ENCODE measurements at regions not wholly inside any gene's neighbourhood (a gene's known extent, or its start where the extent isn't known, plus 50 kb on each side); places are given as distances from the start of the nearest gene placed in this dataset.

GRCh38 chr3:23035927-23036640 is 167.0 kb upstream of the UBE2E2 start:
- Histone ChIP-seq H3K79me2 (ENCODE audit: insufficient read depth, low read length) (no peaks in the 10 kb centered on the region), H2AK5ac (ENCODE audit: insufficient read length, low read length) (no peak overlapping the region), H4K5ac (ENCODE audit: insufficient read length, low read depth, low read length) (no peak overlapping the region), H4K20me1 (ENCODE audit: control insufficient read depth, insufficient read depth, insufficient read length) (no peaks in the 10 kb centered on the region), H4K91ac (ENCODE audit: insufficient read length, low read depth, low read length) (no peak overlapping the region), H2BK120ac (ENCODE audit: low read depth, low read length, poor library complexity, severe bottlenecking) (no peak overlapping the region), H2BK15ac (ENCODE audit: low read depth, low read length) (no peak overlapping the region), H3K9me3 (ENCODE audit: control insufficient read depth, low read depth, low read length) (no peaks in the 10 kb centered on the region), H2BK5ac (ENCODE audit: insufficient read length, low read length) (no peak overlapping the region), H2BK20ac (ENCODE audit: low read depth, low read length, poor library complexity, severe bottlenecking) (no peak overlapping the region), H2BK12ac (ENCODE audit: insufficient read length, low read depth, low read length) (no peak overlapping the region), H3K23me2 (ENCODE audit: insufficient read length, low read depth, low read length, poor library complexity, severe bottlenecking) (no peaks in the 10 kb centered on the region), H4K8ac (replicated peaks; ENCODE audit: insufficient read length, low read depth, low read length) (no peak overlapping the region), H3K27ac (ENCODE audit: insufficient read length, low read depth, low read length) (no peak overlapping the region), H3K79me1 (ENCODE audit: insufficient read depth, low read depth, low read length, poor library complexity, severe bottlenecking) (no peaks in the 10 kb centered on the region), H3K23ac (ENCODE audit: insufficient read length, low read depth, low read length) (no peak overlapping the region), H2AFZ (ENCODE audit: low read length) (no peak overlapping the region), H3K4me1 (ENCODE audit: insufficient read depth, low read length) (no peaks in the 10 kb centered on the region; the same call in 1 of the 2 replicates), H3K14ac (ENCODE audit: insufficient read depth, low read length) (no peak overlapping the region), H3K4me2 (ENCODE audit: insufficient read depth, insufficient read length, low read length) (no peak overlapping the region), H3T11ph (ENCODE audit: low read length) (no peak overlapping the region), H3K18ac (ENCODE audit: insufficient read length, low read depth, low read length) (peak overlapping the region; percentile 51), H3K4ac (ENCODE audit: low read depth, low read length) (no peak overlapping the region), H3K56ac (ENCODE audit: insufficient read length, low read depth, low read length) (no peak overlapping the region), H3K9ac (ENCODE audit: extremely low read depth, insufficient read length, low read length) (no peak overlapping the region), H3K27me3 (ENCODE audit: insufficient read depth, low read length) (no peaks in the 10 kb centered on the region)
- H3K4me3 Mint-ChIP-seq = no peak overlapping the region
- H3K4me1 Mint-ChIP-seq = peaks cover 18 to 20% of the 10 kb centered on the region in 2 experiments
- H3K27ac Mint-ChIP-seq = peak overlapping the region in 1 of 3 experiments; percentile 48; a peak in 1 of 7 replicates
- TF ChIP-seq, protein P1, sequence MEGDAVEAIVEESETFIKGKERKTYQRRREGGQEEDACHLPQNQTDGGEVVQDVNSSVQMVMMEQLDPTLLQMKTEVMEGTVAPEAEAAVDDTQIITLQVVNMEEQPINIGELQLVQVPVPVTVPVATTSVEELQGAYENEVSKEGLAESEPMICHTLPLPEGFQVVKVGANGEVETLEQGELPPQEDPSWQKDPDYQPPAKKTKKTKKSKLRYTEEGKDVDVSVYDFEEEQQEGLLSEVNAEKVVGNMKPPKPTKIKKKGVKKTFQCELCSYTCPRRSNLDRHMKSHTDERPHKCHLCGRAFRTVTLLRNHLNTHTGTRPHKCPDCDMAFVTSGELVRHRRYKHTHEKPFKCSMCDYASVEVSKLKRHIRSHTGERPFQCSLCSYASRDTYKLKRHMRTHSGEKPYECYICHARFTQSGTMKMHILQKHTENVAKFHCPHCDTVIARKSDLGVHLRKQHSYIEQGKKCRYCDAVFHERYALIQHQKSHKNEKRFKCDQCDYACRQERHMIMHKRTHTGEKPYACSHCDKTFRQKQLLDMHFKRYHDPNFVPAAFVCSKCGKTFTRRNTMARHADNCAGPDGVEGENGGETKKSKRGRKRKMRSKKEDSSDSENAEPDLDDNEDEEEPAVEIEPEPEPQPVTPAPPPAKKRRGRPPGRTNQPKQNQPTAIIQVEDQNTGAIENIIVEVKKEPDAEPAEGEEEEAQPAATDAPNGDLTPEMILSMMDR (conservative IDR thresholded peaks at IDR 0.05) = no peak
- no peaks in the 10 kb centered on the region; the same call in 1 of the 2 replicates for H3K27me3 Mint-ChIP-seq (ENCODE audit: low read depth)
- peaks cover 9 to 27% (median 13%) of the 10 kb centered on the region in 3 experiments for H3K36me3 Mint-ChIP-seq (ENCODE audit: insufficient read depth in 1 of 3, low read depth in 3 of 3)
- peaks cover 13 to 15% of the 10 kb centered on the region in 2 experiments for H3K9me3 Mint-ChIP-seq
- no CpG with 5 or more reads among the region's 9 CpGs for WGBS (ENCODE audit: extremely low coverage, insufficient read length, low lambda C conversion rate)
- DNase-seq = peak; percentile 61
